Anterior cingulate cortex (tissue), 58 donors: ENCODE measurements at regions not wholly inside any gene's neighbourhood (a gene's known extent, or its start where the extent isn't known, plus 50 kb on each side); places are given as distances from the start of the nearest gene placed in this dataset.
A peak's percentile ranks its signal among the peaks of the same experiment; 100 is the strongest.

Source experiments
- DNase-seq, 58 donors: peaks; one replicate each; lab custom pipeline; 2025; lab: John Stamatoyannopoulos, UW

DNA sequence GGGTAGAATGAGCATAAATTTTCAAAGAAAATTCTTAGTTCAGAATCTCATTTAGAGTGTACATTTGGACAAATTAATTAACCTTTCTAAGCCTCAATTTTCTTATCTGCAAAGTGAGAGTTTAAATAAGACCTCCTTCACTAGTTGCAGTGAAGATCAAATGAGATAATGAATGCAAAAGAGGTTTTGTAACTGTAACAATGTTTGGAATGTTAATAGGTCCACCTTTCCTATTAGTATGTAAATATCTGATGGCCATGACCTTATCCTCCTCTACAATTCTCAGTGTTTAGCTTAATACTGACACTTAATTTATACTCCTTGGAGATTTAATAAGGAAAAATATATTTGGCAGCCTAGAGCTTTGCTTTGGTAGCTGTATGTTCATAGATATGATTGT is 138.8 kb downstream of the GABRG1 start:
- DNase-seq, result no peak

DNA sequence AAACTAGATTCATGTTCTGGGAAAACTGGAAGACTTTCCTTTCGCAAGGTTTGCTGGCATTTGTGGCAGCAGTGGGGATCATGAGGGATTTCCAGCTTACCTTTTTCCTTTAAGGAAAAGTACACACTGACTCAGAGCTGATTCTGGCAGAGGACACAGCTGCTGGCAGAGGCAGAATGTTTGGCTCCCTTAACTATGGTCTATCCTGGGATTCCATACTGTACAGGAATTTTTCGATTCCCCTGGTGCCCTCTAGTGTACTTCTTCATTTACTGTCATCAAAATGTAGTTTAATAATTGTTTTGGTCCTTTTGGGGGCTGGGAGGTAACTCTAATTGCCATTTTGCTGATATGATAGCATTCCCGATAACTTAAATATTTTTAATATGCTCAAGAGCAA is 152.7 kb downstream of the GABRG1 start:
- no peak for DNase-seq

DNA sequence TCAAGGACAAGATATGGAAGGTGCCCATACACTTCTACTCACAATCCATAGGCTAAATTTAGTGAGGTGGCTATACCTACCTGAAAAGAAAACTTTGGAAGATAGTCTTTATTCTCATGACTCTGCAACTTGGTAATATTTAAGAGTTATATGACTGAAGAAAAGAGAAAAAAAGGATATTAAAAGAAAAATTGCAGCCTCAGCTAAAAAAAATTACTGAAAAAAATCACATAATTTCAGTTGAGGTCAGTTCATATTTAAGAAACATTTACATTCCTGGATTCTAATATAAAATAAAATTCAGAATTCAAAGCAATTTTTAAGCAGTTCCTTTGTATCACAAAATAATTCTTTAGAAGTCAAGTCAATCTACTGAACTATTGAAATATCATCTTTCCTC is 166.5 kb downstream of the GABRG1 start:
- DNase-seq, result no peak

DNA sequence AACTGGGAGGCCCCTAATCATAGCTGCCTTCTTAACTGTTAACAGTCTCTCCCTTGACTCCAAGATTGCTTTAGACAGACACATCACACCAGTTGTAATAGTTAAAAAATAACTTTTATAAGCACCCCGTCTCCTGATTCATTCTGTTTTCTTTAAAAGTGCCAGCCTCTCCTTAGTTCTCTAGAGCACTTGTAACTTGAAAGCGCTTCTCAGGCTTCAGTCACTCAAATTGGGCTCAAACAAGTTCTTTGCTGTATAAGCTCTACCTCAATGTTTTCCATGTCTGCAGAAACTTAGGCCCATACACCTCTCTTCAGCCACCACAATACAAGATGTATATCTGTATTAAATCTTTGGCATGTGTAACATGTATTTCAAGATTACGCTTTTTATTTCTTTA is 169.6 kb downstream of the GABRG1 start:
- DNase-seq, result no peak

DNA sequence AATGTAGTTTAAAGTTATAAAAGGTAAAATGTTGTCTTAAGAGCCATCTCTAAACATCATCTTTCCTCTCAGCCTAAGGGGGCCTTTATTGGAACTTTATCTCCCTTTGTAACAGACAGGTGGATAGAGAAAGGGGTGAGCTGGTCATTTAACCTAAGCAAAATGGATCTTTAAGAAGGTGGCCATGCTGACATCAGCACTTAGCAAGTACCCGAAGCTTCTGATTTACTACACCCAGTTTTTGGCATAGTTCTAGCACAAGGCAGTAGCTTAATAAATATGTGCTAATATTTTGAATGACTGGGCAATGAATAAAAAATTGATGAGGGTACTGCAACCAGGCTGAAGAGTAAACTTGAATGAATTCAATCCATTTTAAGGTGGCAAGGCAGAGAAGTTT is 172.7 kb downstream of the GABRG1 start:
- no peak for DNase-seq

DNA sequence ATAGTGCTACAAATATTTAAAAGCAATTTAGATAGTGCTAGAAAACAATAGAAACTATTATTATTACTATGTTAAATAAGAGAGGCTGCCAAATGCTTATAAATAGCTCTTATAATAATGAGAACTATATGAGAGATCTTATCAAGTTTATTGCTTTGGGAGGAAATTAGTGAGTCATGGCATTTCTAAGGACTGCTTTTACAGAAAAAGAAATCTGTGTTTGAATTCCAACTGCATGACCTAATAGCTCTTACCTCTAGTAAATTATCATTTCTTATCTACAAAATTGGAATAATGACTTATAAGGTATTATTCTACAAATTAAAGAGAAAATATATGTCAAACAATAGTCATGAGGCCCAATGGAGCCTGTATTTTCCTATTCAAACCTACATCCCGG is 177.2 kb downstream of the GABRG1 start:
- DNase-seq, result no peak

DNA sequence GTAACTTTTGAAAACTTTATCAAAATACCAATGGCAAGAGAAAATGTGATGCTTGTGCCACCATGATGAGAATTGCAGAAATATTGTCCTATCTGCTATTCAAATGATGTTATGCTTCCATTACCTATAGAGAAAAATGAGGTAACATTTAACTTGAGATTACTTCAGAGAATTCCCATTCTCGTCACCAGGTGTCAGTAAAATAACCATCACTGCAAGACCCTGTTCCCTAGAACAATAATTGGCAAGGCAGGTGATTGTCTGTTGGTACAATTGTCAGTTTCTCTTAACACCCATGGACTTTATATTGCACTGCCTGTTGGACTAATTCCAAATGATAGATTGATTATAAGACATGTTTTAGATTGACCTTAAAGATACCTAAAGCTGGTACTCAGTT is 179.9 kb downstream of the GABRG1 start:
- no peak for DNase-seq

DNA sequence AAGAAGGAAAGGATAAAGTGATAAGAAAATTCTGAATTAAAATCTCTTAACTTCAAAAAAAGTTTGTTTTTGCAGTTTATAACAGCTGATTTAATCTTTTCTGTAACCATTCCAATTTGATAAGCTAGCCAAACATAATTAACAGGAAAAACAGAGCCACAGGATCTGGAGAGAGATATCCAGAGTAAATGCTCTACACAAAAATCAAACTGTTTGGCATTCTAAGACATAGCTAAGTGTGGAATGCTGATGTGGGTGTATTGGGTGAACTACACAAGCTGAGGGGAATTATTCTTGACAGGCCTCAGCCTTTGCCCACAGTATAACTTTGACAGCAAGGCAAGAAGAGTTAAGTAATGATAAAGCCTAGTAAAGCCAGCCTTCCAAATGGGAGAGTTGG is 184.8 kb downstream of the GABRG1 start:
- no peak for DNase-seq

DNA sequence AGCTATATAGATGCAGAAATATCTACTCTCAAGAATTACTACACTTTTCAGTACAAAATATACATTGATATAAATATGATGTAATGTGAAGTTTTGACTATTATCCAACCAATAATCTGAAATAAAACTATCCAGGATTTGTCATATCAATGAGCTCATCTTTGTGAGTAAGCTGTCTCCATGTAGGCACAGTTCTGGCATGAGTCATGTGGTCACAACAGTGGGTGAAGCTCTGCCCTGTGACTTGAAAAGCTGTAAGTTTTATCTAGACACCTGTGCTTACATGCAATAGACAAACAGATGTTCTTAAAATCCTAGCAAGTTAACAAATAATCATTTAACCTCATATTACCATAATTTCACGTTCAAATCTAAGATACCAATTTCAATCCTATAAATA is 192.7 kb downstream of the GABRG1 start:
- no peak for DNase-seq

DNA sequence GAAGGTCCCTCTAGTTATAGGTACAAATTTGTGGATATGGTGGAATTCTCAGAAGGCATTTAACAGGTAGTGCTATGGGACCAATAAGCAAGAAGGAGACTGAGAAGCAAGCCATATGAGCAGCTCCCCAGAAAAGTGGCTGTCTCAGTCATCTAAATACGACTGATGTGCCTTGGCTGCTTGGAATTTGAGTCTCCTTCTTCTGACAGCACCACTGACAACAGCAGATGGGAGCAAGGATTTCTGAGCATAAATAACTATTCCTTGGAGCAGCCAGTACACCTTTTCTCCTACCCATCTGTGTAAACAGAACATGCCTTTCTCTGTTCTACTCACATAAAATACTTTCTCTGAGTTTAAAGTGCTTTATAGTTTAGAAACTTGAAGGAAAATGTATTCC is 196.2 kb downstream of the GABRG1 start:
- DNase-seq, result no peak

DNA sequence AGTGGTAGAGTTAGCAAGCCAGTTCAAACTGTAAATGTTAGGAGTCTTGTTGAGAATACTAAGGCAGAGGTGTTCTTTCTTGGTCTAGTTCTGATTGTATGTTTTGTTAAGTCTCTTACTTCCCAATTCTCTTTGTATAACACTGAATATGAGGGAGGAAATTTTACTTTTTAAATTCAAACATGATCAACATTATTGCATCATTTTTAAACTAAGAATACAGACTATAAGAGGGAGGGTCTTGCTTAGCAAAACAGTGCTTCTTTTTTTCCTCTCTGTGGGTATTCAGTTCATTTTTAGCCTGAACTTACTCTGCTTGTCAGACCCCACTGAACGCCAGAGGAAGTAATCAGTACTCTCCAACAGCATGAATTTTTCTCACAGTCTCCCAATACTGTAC is 198.0 kb downstream of the GABRG1 start:
- DNase-seq, result no peak

DNA sequence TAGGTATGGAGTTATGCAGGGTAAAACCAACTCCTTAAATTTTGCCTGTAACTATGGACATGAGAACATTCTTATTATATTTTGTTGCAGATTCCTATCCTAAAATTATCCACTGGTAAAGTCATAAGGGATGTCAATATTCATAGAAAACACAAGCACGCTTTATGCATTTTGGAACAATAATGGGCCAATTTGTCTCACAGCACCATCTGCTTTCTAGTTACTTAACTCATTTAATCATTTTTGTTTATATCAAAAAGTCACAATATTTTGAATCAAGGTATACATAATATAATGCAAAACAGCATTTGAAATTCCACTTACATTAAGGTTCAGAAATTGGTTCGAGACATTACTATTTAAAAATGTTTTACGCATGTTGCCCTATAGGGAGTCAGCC is 203.0 kb downstream of the GABRG1 start:
- DNase-seq, result no peak

DNA sequence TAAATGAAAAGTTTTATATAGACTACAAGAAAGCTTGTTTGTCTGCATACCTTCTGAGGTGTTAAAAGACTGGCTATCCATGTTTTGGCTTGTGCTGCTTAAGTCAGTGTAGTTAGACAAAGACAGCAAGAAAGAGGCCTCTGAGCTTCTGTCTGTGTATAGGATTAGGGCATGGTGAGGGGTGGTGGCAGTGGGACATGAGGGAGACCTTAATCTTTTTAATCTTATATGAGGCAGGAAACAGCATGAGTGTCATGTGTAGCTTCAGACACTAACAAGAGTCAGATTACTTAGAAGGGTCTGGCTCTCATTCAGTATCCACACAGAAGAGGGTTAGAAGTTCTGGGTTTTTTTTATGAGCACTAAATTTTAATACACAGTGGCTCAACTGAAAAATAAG is 213.3 kb downstream of the GABRG1 start:
- no peak for DNase-seq

DNA sequence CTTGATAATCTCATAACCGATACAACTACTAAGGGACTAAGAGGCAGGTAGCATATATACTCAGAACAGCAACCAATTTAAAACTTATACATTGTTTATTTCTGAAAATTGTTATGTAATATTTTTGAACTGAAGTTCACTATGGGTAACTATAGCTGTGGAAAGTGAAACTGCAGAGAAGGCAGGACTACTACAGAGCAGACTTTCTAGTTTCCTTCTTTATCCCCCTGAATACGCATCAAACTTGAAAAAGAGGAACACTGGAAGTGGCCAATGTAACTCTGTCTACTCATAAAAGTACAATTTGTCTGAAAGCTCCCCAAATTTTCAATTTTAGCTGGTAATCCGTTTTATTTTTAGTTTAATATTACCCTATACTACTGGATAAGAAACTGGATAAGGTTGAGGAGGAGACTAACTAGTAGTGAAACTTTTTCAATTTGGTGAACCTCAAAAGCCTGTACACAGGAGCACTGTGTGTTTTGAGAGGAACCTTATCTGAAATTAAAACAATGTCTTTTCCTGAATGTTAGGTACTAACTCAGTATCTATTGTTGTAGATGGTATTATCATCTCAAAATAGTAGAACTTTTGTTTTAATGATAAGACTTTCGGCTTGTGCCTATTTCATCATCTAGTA is 225.8 kb downstream of the GABRG1 start:
- DNase-seq, result no peak

DNA sequence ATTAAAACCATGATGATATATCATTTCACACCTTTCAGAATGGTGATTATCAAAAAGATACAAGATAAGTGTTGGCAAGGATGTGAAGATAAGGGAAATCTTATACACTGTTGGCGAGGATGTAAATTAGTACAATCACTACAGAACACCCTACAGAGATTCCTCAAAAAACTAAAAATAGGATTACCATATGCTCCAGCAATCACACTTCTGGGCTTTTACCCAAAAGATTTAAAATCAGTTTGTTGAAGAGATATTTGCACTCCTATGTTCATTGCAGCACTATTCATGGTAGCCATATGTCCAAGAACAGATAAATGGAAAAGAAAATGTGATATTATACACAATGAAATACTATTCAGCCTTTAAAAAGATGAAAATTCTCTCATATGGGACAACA is 240.4 kb downstream of the GABRG1 start:
- peak in 1 of 58 donors; percentile 1 for DNase-seq

DNA sequence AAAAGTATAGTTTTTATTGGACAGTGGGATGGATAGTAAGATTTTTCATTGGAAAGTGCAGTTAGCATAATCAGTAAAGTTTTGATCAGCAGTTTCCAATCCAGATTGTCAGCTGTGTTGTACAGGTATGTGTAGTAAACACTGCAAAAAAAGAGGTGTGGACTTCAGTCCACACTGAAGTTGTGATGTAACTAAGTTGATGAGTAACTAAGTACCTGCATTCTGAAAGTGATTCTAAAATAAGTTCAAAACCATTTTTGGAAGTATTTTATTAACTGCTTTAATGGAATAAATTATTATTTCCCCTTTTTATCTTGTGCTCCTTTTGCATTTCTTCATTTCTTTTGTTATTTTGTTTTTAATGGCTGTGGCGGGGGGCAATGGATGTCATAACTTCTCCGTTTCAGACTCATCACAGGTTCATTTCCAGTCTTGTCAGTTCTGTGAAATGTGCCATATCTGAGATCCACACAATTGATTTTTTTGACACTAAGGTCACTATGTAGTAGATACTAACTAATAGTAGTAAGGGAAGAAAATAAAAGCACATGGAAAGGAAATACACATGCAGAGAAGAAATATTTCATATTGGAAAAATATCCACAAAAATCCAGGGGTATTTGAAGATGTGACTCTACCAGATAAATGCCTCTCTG is 247.5 kb downstream of the GABRG1 start:
- DNase-seq, result no peak

DNA sequence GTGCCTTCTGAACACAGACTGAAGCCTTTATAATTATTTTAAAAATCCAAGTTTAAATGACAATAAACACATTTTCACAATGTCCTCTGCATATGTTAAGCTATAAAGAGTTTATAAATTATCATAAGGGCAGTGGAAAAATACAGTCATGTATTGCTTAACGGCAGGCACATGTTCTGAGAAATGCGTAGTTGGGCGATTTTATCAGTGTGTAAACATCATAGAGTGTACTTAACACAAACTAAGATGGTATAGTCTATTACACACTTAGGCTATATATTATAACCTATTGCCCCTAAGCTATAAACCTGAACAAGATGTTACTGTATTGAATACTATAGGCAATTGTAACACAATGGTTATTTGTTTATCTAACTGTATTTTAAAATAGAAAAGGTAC is 254.7 kb downstream of the GABRG1 start:
- no peak for DNase-seq

DNA sequence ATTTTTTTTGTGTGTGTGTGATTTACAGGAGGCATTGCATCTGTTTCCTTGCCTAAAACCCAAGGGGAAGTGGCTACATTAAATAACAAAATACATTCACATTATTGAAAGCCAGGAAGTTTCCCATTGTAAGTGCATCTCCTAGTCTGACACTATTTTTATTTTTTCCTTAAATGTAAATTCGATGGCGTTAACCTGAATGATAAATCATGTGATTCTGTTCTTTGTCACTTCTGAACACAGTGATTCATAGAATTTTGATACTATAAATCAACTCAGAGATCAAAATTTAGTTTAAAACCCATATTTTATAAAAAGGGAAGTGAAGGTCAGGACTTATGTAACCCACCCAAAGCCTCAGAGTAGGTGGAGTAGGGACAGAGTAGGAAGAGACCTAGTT is 258.1 kb downstream of the GABRG1 start:
- no peak for DNase-seq

DNA sequence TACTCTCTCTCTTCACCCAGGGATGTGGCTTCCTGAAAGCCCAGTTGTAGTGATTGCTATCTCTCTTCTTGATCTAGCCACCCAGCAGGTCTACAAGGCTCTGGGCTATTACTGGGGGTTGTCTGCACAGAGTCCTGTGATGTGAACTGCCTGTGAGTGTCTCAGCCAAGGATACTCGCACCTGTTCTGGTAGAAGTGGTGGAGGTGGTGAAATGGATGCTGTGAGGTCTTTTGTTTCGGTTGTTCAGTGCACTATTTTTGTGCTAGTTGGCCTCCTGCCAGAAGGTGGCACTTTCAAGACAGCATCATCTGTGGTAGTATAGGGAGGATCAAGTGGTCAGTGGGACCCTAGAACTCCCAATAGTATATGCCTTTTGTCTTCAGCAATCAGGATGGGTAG is 268.0 kb downstream of the GABRG1 start:
- no peak for DNase-seq

DNA sequence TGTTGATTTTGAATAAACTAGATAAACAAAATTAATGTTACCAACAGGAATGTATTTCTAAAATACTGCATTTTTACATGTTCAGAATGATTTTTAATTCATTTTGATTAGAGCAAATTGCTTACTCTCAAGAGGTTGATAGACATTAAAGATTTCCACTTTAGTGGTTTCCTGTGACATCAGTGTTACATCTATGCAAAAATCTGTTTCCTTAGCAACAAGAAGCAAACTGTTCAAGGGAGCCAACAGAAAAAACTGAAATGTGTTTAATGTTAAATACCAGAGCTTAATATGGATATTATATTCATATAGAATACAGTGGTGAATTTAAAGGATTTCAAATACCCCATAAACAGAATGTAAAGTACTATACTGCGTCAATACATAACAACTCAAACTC is 277.8 kb downstream of the GABRG1 start:
- DNase-seq, result no peak

DNA sequence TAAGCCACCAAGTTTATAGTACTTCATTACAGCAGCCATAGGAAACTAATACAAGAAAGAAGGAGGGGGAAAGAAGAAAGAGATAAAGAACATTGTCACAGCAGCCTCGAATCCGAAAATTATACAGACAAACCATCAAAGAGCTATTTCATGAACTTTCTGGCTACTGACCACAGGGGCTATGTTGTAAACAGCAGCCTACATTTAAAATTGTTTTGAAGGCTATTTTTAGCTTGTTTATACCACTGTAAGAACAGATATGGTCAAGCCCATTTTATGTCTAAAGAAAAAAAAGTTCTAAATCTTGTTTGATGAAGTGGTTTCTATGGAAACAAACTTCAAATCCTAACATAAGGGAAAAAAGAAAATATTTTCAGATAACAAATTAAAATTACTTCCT is 282.1 kb downstream of the GABRG1 start:
- DNase-seq, result no peak

DNA sequence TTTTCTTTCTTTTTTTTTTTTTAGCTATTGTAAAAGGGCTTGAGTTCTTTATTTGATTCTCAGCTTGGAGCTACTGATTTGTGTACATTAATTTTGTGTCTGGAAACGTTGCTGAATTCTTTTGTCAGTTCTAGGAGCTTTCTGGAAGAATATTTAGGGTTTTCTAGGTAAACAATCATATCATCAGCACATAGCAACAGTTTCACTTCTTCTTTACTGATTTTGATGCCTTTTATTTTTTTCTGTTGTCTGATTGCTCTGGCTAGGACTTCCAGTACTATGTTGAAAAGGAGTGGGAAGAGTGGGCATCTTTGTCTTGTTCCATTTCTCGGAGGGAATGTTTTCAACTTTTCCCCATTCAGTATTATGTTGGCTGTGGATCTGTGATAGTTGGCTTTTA is 292.2 kb downstream of the GABRG1 start:
- no peak for DNase-seq

DNA sequence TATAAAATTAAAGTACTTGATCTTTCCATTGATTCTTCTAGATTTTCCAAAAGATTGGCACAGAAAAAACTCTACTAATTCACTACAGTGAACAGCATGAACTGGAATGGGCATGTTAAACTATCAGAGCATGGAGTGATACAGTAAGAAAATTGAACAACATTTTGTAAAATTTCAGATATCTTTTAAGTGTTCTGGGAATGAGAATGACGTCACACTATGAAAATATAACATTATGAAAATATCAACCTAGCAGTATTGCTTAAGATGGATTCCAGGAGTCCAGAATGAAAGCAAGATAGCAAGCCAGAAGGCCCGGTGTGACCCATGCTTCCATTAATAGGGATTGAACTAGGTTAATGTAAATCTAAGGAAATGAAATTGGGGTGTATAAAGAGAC is 319.9 kb downstream of the GABRG1 start:
- no peak for DNase-seq
